ENCODE measurements at regions not wholly inside any gene's neighbourhood (a gene's known extent, or its start where the extent isn't known, plus 50 kb on each side); places are given as distances from the start of the nearest gene placed in this dataset.

GRCh38 chr10:23754179-23754578 is 315.3 kb downstream of the OTUD1 start:
- ATAC-seq (no peak), DNase-seq (no peak)
- H3K9me3 Mint-ChIP-seq, result peaks cover 0 to 8% of the 10 kb centered on the region in 2 donors
- Histone ChIP-seq H3K27ac (ENCODE audit: low read length) (no peak overlapping the region), H3K4me1 (ENCODE audit: control insufficient read depth, insufficient read depth, low read length) (no peaks in the 10 kb centered on the region), H3K27me3 (ENCODE audit: control insufficient read depth, insufficient read depth, low read length) (no peaks in the 10 kb centered on the region), H3K9me3 (ENCODE audit: control insufficient read depth, insufficient read depth, low read length) (no peaks in the 10 kb centered on the region), H3K4me3 (ENCODE audit: low read length) (no peak overlapping the region), H3K36me3 (ENCODE audit: control insufficient read depth, insufficient read depth, low read length) (no peaks in the 10 kb centered on the region)
- H3K36me3 Mint-ChIP-seq, result no peaks in the 10 kb centered on the region
- no peaks in the 10 kb centered on the region for H3K4me1 Mint-ChIP-seq
- 88% methylated on average over 2 of the region's 2 CpGs for WGBS (ENCODE audit: insufficient coverage)
- TF ChIP-seq CTCF (IDR thresholded peaks at IDR 0.05), result no peak
- no peaks in the 10 kb centered on the region for H3K27me3 Mint-ChIP-seq (ENCODE audit: low read depth in 2 of 2)
- no peak overlapping the region for H3K27ac Mint-ChIP-seq
- no peak overlapping the region for H3K4me3 Mint-ChIP-seq
- intact Hi-C loops (cut with micrococcal nuclease), result no loop called here

- no peaks in the 10 kb centered on the region for H3K27me3 Mint-ChIP-seq (ENCODE audit: low read depth in 2 of 2)
Observed at GRCh38 chr10:23754941-23755340, 316.1 kb downstream of the OTUD1 start.

GRCh38 chr10:23755556-23755955 is 316.7 kb downstream of the OTUD1 start:
- no peak overlapping the region for H3K4me3 Mint-ChIP-seq
- no peak for TF ChIP-seq CTCF (IDR thresholded peaks at IDR 0.05)

More at GRCh38 chr10:23754941-23755340, 316.1 kb downstream of the OTUD1 start:
- TF ChIP-seq CTCF (IDR thresholded peaks at IDR 0.05), result no peak
- intact Hi-C loops (cut with micrococcal nuclease), result no loop called here
- H3K4me1 ChIP-seq (ENCODE audit: control insufficient read depth, insufficient read depth, low read length), result no peaks in the 10 kb centered on the region
- no peaks in the 10 kb centered on the region for H3K36me3 ChIP-seq (ENCODE audit: control insufficient read depth, insufficient read depth, low read length)
- Mint-ChIP-seq H3K4me3 (no peak overlapping the region), H3K27ac (no peak overlapping the region), H3K36me3 (no peaks in the 10 kb centered on the region), H3K9me3 (peaks cover 0 to 8% of the 10 kb centered on the region in 2 donors), H3K4me1 (no peaks in the 10 kb centered on the region)
- H3K9me3 ChIP-seq (ENCODE audit: control insufficient read depth, insufficient read depth, low read length), result no peaks in the 10 kb centered on the region
- no peaks in the 10 kb centered on the region for H3K27me3 ChIP-seq (ENCODE audit: control insufficient read depth, insufficient read depth, low read length)
- WGBS (ENCODE audit: insufficient coverage), result 86% methylated on average over 5 of the region's 5 CpGs
- ATAC-seq (no peak), DNase-seq (no peak)
- no peak overlapping the region for H3K4me3 ChIP-seq (ENCODE audit: low read length)
- H3K27ac ChIP-seq (ENCODE audit: low read length), result no peak overlapping the region

GRCh38 chr10:23768281-23768680 is 329.4 kb downstream of the OTUD1 start:
- Histone ChIP-seq H3K9me3 (ENCODE audit: control insufficient read depth, insufficient read depth, low read length) (peaks cover 3% of the 10 kb centered on the region), H3K4me3 (ENCODE audit: low read length) (no peak overlapping the region), H3K4me1 (ENCODE audit: control insufficient read depth, insufficient read depth, low read length) (no peaks in the 10 kb centered on the region), H3K36me3 (ENCODE audit: control insufficient read depth, insufficient read depth, low read length) (no peaks in the 10 kb centered on the region), H3K27me3 (ENCODE audit: control insufficient read depth, insufficient read depth, low read length) (no peaks in the 10 kb centered on the region), H3K27ac (ENCODE audit: low read length) (no peak overlapping the region)
- ATAC-seq, result no peak
- Mint-ChIP-seq H3K4me1 (no peaks in the 10 kb centered on the region), H3K4me3 (no peak overlapping the region), H3K27ac (no peak overlapping the region), H3K36me3 (no peaks in the 10 kb centered on the region), H3K27me3 (ENCODE audit: low read depth in 2 of 2) (no peaks in the 10 kb centered on the region), H3K9me3 (peaks cover 12 to 21% of the 10 kb centered on the region in 2 donors)
- no CpG with 5 or more reads among the region's 1 CpG for WGBS (ENCODE audit: insufficient coverage)
- DNase-seq, result no peak
- intact Hi-C loops (cut with micrococcal nuclease), result no loop called here
- no peak for TF ChIP-seq CTCF (IDR thresholded peaks at IDR 0.05)

More at GRCh38 chr10:23755556-23755955, 316.7 kb downstream of the OTUD1 start:
- 68% methylated on average over 3 of the region's 4 CpGs for WGBS (ENCODE audit: insufficient coverage)
- no peak overlapping the region for H3K4me3 ChIP-seq (ENCODE audit: low read length)
- no peaks in the 10 kb centered on the region for H3K4me1 ChIP-seq (ENCODE audit: control insufficient read depth, insufficient read depth, low read length)
- H3K4me1 Mint-ChIP-seq, result no peaks in the 10 kb centered on the region
- no peak overlapping the region for H3K27ac ChIP-seq (ENCODE audit: low read length)
- no peaks in the 10 kb centered on the region for H3K9me3 ChIP-seq (ENCODE audit: control insufficient read depth, insufficient read depth, low read length)
- no peaks in the 10 kb centered on the region for H3K27me3 ChIP-seq (ENCODE audit: control insufficient read depth, insufficient read depth, low read length)
- intact Hi-C loops (cut with micrococcal nuclease), result no loop called here
- no peaks in the 10 kb centered on the region for H3K36me3 Mint-ChIP-seq
- peaks cover 0 to 10% of the 10 kb centered on the region in 2 donors for H3K9me3 Mint-ChIP-seq
- H3K36me3 ChIP-seq (ENCODE audit: control insufficient read depth, insufficient read depth, low read length), result no peaks in the 10 kb centered on the region
- no peaks in the 10 kb centered on the region for H3K27me3 Mint-ChIP-seq (ENCODE audit: low read depth in 2 of 2)
- no peak for DNase-seq
- H3K27ac Mint-ChIP-seq, result no peak overlapping the region
- no peak for ATAC-seq

Measured in natural killer cell (primary cell).